NB4 (cell line): ENCODE measurements at regions not wholly inside any gene's neighbourhood (a gene's known extent, or its start where the extent isn't known, plus 50 kb on each side); places are given as distances from the start of the nearest gene placed in this dataset.

Source experiments
- MAX ChIP-seq: IDR thresholded peaks from 2 replicates; pipeline ENCODE4 v1.6.1; 2011; ENCODE audit warnings: low read depth, low read length
- POLR2A ChIP-seq: IDR thresholded peaks from 2 replicates; pipeline ENCODE4 v1.6.1; 2011; ENCODE audit warnings: mild to moderate bottlenecking; ENCODE audit not compliant: insufficient read length; ENCODE audit errors: extremely low read depth
- TF ChIP-seq, protein P1 (sequence below): IDR thresholded peaks from one replicate; pipeline ENCODE4 v1.5.1; 2012; ENCODE audit warnings: low read depth, low read length

DNA sequence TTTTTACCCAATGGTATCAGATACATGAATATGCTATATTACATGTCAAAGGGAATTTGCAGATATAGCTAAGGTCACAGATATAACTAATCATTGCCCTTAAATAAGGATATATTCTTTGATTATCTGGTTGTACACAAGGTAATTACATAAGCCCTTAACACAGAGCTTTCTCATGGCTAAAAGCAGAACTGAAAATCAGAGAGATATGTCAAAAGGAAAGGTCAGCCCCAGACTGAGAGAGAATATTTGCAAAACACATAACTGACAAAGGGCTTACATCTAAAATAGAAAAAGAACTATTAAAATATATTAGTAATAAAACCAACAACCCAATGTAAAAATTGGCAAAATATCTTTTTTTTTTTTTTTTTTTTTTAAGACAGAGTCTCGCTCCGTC is 1029.5 kb upstream of the LRRN3 start:
- TF ChIP-seq, protein P1, sequence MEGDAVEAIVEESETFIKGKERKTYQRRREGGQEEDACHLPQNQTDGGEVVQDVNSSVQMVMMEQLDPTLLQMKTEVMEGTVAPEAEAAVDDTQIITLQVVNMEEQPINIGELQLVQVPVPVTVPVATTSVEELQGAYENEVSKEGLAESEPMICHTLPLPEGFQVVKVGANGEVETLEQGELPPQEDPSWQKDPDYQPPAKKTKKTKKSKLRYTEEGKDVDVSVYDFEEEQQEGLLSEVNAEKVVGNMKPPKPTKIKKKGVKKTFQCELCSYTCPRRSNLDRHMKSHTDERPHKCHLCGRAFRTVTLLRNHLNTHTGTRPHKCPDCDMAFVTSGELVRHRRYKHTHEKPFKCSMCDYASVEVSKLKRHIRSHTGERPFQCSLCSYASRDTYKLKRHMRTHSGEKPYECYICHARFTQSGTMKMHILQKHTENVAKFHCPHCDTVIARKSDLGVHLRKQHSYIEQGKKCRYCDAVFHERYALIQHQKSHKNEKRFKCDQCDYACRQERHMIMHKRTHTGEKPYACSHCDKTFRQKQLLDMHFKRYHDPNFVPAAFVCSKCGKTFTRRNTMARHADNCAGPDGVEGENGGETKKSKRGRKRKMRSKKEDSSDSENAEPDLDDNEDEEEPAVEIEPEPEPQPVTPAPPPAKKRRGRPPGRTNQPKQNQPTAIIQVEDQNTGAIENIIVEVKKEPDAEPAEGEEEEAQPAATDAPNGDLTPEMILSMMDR, result no peak
- TF ChIP-seq MAX (no peak), POLR2A (no peak)
